HUES6 (cell line): ENCODE measurements at regions not wholly inside any gene's neighbourhood (a gene's known extent, or its start where the extent isn't known, plus 50 kb on each side); places are given as distances from the start of the nearest gene placed in this dataset.

Source experiments
- H3K27ac ChIP-seq: 2 replicates; pipeline ENCODE4 v1.7.0; 2013; ENCODE audit warnings: low read depth, mild to moderate bottlenecking, low read length, inconsistent platforms
- H3K27me3 ChIP-seq: 2 replicates; pipeline ENCODE4 v1.6.1; 2013; ENCODE audit warnings: low read length; ENCODE audit not compliant: control insufficient read depth, insufficient read depth
- H3K36me3 ChIP-seq: 2 replicates; pipeline ENCODE4 v1.6.1; 2013; ENCODE audit warnings: low read length; ENCODE audit not compliant: control insufficient read depth, insufficient read depth
- H3K4me1 ChIP-seq: 2 replicates; pipeline ENCODE4 v1.6.1; 2013; ENCODE audit warnings: low read length; ENCODE audit not compliant: control insufficient read depth, insufficient read depth
- H3K4me3 ChIP-seq: 2 replicates; pipeline ENCODE4 v1.5.1; 2013; ENCODE audit warnings: low read depth, low read length
- H3K9ac ChIP-seq: one replicate; pipeline ENCODE4 v1.6.1; 2013; ENCODE audit warnings: mild to moderate bottlenecking, low read length
- H3K9me3 ChIP-seq: 2 replicates; pipeline ENCODE4 v1.6.1; 2013; ENCODE audit warnings: low read depth, low read length; ENCODE audit not compliant: control insufficient read depth, insufficient read depth

DNA sequence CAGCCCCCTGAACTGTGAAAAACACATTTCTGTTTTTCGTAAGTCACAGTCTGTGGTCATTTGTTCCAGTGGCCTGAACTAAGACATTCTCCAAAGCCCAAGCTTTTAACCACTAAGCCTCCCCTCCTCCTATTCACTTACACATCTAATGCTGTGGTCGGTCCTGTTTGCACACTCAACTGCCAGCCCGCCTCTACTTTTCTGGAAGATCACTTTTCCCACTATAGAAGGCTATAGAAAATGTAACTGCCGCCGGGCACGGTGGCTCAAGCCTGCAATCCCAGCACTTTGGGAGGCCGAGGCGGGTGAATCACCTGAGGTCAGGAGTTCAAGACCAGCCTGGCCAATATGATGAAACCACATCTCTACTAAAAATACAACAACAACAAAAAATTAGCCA is 524.7 kb upstream of the TMEM132C start:
- Histone ChIP-seq H3K4me1 (0 out of 2 replicates have a peak, but pooled peaks cover 6% of the 10 kb centered on the region), H3K4me3 (no peak overlapping the region), H3K27me3 (no peaks in the 10 kb centered on the region), H3K36me3 (no peaks in the 10 kb centered on the region), H3K9ac (no peak overlapping the region), H3K9me3 (no peaks in the 10 kb centered on the region), H3K27ac (no peak overlapping the region)

DNA sequence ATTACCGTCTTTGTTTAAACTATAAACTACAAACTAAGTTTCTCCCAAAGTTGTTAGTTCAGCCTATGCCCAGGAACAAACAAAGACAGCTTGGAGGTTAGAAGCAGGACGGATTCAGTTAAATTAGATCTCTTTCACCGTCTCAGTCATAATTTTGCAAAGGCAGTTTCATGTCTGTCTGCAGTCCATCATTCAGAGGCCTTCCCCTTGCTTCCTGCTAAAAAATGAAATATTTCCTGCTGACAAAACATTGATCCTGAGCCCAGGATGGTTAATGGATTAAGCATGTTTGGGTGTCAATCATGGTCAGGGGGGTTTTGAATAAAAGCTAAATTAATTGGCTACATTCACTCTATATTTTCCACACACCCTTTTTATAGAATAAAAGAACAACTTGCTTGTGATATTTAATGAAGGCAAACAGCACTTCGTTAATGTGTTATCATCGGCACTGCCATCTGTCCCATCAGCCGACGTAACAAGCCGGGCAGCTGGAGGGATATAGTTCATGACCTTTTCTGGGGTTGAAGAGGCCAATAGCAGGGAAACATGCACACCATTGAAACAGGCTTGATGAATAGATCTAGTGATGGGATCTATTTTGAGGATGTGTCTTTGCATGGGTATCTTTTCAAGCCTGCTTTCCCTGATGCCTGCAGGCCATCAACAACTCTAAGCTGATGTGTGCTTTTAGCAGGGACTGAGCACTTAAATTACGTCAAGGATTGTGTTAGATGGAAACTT is 521.3 kb upstream of the TMEM132C start:
- no peaks in the 10 kb centered on the region for H3K9me3 ChIP-seq
- no peaks in the 10 kb centered on the region for H3K36me3 ChIP-seq
- no peaks in the 10 kb centered on the region for H3K27me3 ChIP-seq
- H3K27ac ChIP-seq, result no peak overlapping the region
- H3K9ac ChIP-seq, result no peak overlapping the region
- no peaks in the 10 kb centered on the region for H3K4me1 ChIP-seq
- H3K4me3 ChIP-seq, result no peak overlapping the region

- Histone ChIP-seq H3K27me3 (no peaks in the 10 kb centered on the region), H3K9ac (no peak overlapping the region)
Measured at GRCh38 chr12:127749416-127749815, 517.6 kb upstream of the TMEM132C start.

GRCh38 chr12:127750076-127750840 is 516.7 kb upstream of the TMEM132C start:
- 0 out of 2 replicates have a peak, but pooled peaks cover 2% of the 10 kb centered on the region for H3K9me3 ChIP-seq
- H3K4me3 ChIP-seq, result no peak overlapping the region
- no peaks in the 10 kb centered on the region for H3K4me1 ChIP-seq
- no peak overlapping the region for H3K27ac ChIP-seq
- H3K9ac ChIP-seq, result no peak overlapping the region
- H3K27me3 ChIP-seq, result no peaks in the 10 kb centered on the region
- no peaks in the 10 kb centered on the region for H3K36me3 ChIP-seq

More at GRCh38 chr12:127749416-127749815, 517.6 kb upstream of the TMEM132C start:
- 0 out of 2 replicates have a peak, but pooled peaks cover 2% of the 10 kb centered on the region for H3K9me3 ChIP-seq
- H3K4me3 ChIP-seq, result no peak overlapping the region
- no peaks in the 10 kb centered on the region for H3K36me3 ChIP-seq
- H3K4me1 ChIP-seq, result no peaks in the 10 kb centered on the region
- H3K27ac ChIP-seq, result no peak overlapping the region

DNA sequence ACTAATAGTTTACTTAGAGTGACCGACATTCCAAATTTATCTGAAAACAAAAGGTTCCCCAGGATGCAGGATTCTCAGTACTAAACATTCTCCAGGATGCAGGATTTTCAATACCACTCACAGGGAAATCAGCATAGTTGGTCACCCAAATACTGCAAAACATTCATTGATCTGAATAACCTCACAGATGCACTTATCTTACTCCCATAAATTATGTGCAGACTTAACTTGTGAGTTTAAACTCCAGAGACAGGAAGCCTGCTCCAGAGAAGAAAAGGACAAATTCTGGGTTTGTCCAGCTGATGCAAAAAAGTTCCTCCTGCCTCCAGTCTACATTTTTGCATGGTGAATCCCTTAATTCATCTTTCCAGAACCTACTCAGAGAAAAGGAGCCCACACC is 514.2 kb upstream of the TMEM132C start:
- Histone ChIP-seq H3K36me3 (no peaks in the 10 kb centered on the region), H3K27ac (no peak overlapping the region), H3K9ac (no peak overlapping the region), H3K4me3 (no peak overlapping the region), H3K27me3 (no peaks in the 10 kb centered on the region), H3K4me1 (no peaks in the 10 kb centered on the region), H3K9me3 (peaks cover 14% of the 10 kb centered on the region)

GRCh38 chr12:127760357-127760756 is 506.6 kb upstream of the TMEM132C start:
- H3K27me3 ChIP-seq, result no peaks in the 10 kb centered on the region
- no peak overlapping the region for H3K9ac ChIP-seq
- no peak overlapping the region for H3K27ac ChIP-seq
- peaks cover 4% of the 10 kb centered on the region; the same call in 1 of the 2 replicates for H3K4me1 ChIP-seq
- H3K9me3 ChIP-seq, result peaks cover 16% of the 10 kb centered on the region
- H3K4me3 ChIP-seq, result no peak overlapping the region
- H3K36me3 ChIP-seq, result no peaks in the 10 kb centered on the region

DNA sequence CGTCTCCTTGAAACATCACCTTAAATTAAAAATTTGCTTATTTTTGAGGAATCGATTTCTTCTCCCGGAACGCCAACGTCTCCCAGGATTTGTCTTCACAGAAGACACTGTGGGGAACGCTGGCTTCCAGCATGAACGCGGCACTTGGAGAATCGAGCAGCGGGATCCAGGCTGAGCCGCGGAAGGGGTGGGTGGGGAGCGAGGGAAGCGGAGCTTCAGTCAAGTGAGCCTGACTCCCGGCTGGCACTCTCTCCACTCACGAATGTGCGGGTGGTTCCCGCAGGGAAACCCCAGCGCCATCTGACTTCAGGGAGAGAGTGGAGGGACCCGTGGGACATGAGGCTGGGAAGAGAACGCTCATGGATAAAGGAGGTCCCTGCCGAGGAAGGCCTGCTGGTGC is 506.0 kb upstream of the TMEM132C start:
- Histone ChIP-seq H3K27ac (no peak overlapping the region), H3K9me3 (peaks cover 15% of the 10 kb centered on the region), H3K9ac (no peak overlapping the region), H3K4me1 (peaks cover 7% of the 10 kb centered on the region; the same call in 1 of the 2 replicates), H3K27me3 (no peaks in the 10 kb centered on the region), H3K4me3 (no peak overlapping the region), H3K36me3 (no peaks in the 10 kb centered on the region)

DNA sequence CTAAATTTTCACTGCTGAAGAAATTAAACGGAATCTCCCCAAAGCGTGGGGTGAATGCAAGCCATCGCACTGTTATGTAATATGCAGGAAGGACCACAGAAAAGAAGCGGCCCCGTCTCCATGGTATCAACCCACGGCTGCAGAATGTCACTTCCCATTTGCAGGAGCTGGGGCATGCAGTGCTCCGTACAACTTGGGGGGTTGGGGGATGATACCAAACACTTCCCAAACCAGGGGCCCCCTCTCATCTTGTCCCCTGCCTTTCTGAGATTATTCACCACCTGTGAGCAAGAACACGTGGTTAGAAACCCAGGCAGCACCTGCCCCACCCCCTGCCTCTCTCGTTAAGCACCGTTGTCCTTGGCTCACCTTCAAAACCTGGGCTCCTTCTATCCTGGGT is 505.1 kb upstream of the TMEM132C start:
- H3K27me3 ChIP-seq, result no peaks in the 10 kb centered on the region
- no peak overlapping the region for H3K27ac ChIP-seq
- H3K4me1 ChIP-seq, result peaks cover 14% of the 10 kb centered on the region; the same call in 1 of the 2 replicates
- no peak overlapping the region for H3K9ac ChIP-seq
- H3K4me3 ChIP-seq, result no peak overlapping the region
- H3K9me3 ChIP-seq, result peaks cover 7% of the 10 kb centered on the region; the same call in 1 of the 2 replicates
- H3K36me3 ChIP-seq, result no peaks in the 10 kb centered on the region

GRCh38 chr12:127767656-127768055 is 499.3 kb upstream of the TMEM132C start:
- Histone ChIP-seq H3K36me3 (no peaks in the 10 kb centered on the region), H3K4me1 (peaks cover 10% of the 10 kb centered on the region; the same call in 1 of the 2 replicates), H3K4me3 (no peak overlapping the region), H3K9me3 (peaks cover 4% of the 10 kb centered on the region; the same call in 1 of the 2 replicates), H3K27ac (no peak overlapping the region), H3K9ac (no peak overlapping the region), H3K27me3 (no peaks in the 10 kb centered on the region)

- peaks cover 10% of the 10 kb centered on the region; the same call in 1 of the 2 replicates for H3K4me1 ChIP-seq
- H3K27ac ChIP-seq, result no peak overlapping the region
- no peak overlapping the region for H3K9ac ChIP-seq
- H3K9me3 ChIP-seq, result no peaks in the 10 kb centered on the region
- no peak overlapping the region for H3K4me3 ChIP-seq
- no peaks in the 10 kb centered on the region for H3K27me3 ChIP-seq
- H3K36me3 ChIP-seq, result no peaks in the 10 kb centered on the region
Measured at GRCh38 chr12:127770118-127770517, 496.9 kb upstream of the TMEM132C start.

DNA sequence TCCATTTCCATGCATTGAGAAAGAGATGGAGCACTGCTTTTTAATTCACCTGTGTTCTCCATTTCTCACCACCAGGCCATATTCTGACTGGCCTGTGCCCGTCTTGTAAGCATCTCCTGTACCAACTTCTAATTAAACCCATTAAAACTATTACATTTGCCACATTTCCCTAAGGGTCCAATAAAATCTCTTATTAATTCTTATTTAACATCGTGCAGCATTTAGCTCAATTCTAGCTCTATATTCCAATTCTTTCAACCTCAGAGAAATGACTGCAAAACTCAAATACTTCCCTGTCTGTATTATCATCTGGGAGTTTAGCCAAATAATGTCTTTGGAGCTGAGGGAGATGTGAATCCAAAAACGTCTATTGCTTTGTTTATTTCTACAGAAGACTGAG is 495.4 kb upstream of the TMEM132C start:
- H3K27me3 ChIP-seq, result no peaks in the 10 kb centered on the region
- no peaks in the 10 kb centered on the region for H3K9me3 ChIP-seq
- no peak overlapping the region for H3K27ac ChIP-seq
- peaks cover 1% of the 10 kb centered on the region; the same call in 1 of the 2 replicates for H3K4me1 ChIP-seq
- H3K36me3 ChIP-seq, result no peaks in the 10 kb centered on the region
- H3K4me3 ChIP-seq, result no peak overlapping the region
- H3K9ac ChIP-seq, result no peak overlapping the region
